ENCODE measurements at regions not wholly inside any gene's neighbourhood (a gene's known extent, or its start where the extent isn't known, plus 50 kb on each side); places are given as distances from the start of the nearest gene placed in this dataset.

DNA sequence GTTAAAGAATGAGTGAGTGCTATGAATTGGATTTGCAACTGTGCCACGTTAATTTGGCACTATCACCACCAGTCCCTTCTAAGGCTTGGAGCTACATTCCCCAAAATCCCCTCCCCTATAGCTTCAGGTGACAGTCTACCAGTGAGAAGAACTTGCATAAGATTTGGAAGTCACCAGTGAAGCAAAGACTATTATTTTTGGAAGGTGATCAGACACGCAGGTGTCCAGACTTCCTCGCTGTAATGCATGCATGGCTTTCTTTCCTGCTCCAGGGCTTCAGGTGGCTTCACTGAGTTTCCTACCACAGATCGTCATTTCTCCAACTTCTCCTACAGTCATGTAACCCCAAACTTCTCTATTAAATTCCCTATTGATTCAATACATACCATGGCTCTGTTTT lies 61.4 kb downstream of the SLC41A2 start:
- Histone ChIP-seq H4K20me1 (ENCODE audit: insufficient read depth, low read length) (no peaks in the 10 kb centered on the region), H3K9ac (ENCODE audit: insufficient read depth, low read length, poor library complexity, severe bottlenecking) (no peak overlapping the region), H2AFZ (ENCODE audit: insufficient read depth, low read depth, low read length, poor library complexity, severe bottlenecking) (no peak overlapping the region), H3K79me2 (ENCODE audit: insufficient read depth, low read length) (no peaks in the 10 kb centered on the region), H3K4me3 (replicated peaks in 1 of 3; ENCODE audit: low read depth in 2 of 3, low read length in 3 of 3) (no peak overlapping the region), H3K4me1 (ENCODE audit: control insufficient read depth in 1 of 2, insufficient read depth in 2 of 2, low read length in 2 of 2) (no peaks in the 10 kb centered on the region), H3K4me2 (replicated peaks; ENCODE audit: extremely low read depth, low read length, poor library complexity, severe bottlenecking) (no peak overlapping the region), H3K9me3 (replicated peaks in 1 of 2; ENCODE audit: control insufficient read depth in 1 of 2, insufficient read depth in 1 of 2, low read length in 2 of 2) (no peaks in the 10 kb centered on the region), H3K36me3 (replicated peaks in 1 of 2; ENCODE audit: control insufficient read depth in 1 of 2, insufficient read depth in 2 of 2, low read length in 2 of 2) (no peaks in the 10 kb centered on the region), H3K27me3 (ENCODE audit: control insufficient read depth in 2 of 2, insufficient read depth in 2 of 2, low read length in 2 of 2) (no peaks in the 10 kb centered on the region), H3K27ac (ENCODE audit: low read depth in 1 of 2, low read length in 2 of 2) (no peak overlapping the region)
- intact Hi-C loops (cut with micrococcal nuclease): no loop called here
- H3K9me3 Mint-ChIP-seq: peaks cover 0 to 6% (median 3%) of the 10 kb centered on the region in 7 donors
- 94% methylated on average over 2 of the region's 4 CpGs for WGBS (ENCODE audit: insufficient coverage)
- DNase-seq: no peak
- no peak overlapping the region for H3K4me3 Mint-ChIP-seq
- H3K27me3 Mint-ChIP-seq (ENCODE audit: low read depth in 3 of 3): peaks cover 0 to 4% (median 0%) of the 10 kb centered on the region in 3 donors
- no peaks in the 10 kb centered on the region for H3K36me3 Mint-ChIP-seq
- no peaks in the 10 kb centered on the region for H3K4me1 Mint-ChIP-seq
- no peak for TF ChIP-seq CTCF (IDR thresholded peaks at IDR 0.05)
- no peak overlapping the region for H3K27ac Mint-ChIP-seq

DNA sequence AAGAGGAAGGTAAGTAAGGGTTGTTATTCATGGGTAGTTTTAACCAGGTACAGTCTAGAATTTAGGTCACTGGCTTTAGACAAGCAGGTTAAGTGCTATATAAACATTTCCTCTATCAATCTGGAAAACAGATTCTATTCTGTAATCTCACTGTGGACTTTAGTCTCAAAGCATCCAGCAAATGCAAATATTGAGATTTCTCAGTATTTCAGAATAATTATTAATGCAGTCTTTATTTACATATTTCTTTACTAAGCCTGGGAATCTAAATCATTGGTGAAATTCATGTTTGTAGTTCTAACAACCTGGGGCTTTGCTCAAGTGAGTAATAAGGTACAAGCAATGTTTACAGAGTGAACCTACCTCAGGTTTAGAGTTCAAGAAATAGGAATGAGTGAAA lies 61.9 kb downstream of the SLC41A2 start:
- no peak for DNase-seq
- no peak overlapping the region for H3K27ac ChIP-seq (ENCODE audit: low read depth in 1 of 2, low read length in 2 of 2)
- no peak overlapping the region for H3K4me3 Mint-ChIP-seq
- H3K4me1 ChIP-seq (ENCODE audit: control insufficient read depth in 1 of 2, insufficient read depth in 2 of 2, low read length in 2 of 2): no peaks in the 10 kb centered on the region
- intact Hi-C loops (cut with micrococcal nuclease): no loop called here
- no peak overlapping the region for H2AFZ ChIP-seq (ENCODE audit: insufficient read depth, low read depth, low read length, poor library complexity, severe bottlenecking)
- no peak for TF ChIP-seq CTCF (IDR thresholded peaks at IDR 0.05)
- peaks cover 0 to 6% (median 3%) of the 10 kb centered on the region in 7 donors for H3K9me3 Mint-ChIP-seq
- no peak overlapping the region for H3K27ac Mint-ChIP-seq
- no peaks in the 10 kb centered on the region for H3K9me3 ChIP-seq (replicated peaks in 1 of 2; ENCODE audit: control insufficient read depth in 1 of 2, insufficient read depth in 1 of 2, low read length in 2 of 2)
- no peaks in the 10 kb centered on the region for H3K36me3 ChIP-seq (replicated peaks in 1 of 2; ENCODE audit: control insufficient read depth in 1 of 2, insufficient read depth in 2 of 2, low read length in 2 of 2)
- no peak overlapping the region for H3K4me2 ChIP-seq (replicated peaks; ENCODE audit: extremely low read depth, low read length, poor library complexity, severe bottlenecking)
- no peak overlapping the region for H3K9ac ChIP-seq (ENCODE audit: insufficient read depth, low read length, poor library complexity, severe bottlenecking)
- no peaks in the 10 kb centered on the region for H3K79me2 ChIP-seq (ENCODE audit: insufficient read depth, low read length)
- peaks cover 0 to 4% (median 0%) of the 10 kb centered on the region in 3 donors for H3K27me3 Mint-ChIP-seq (ENCODE audit: low read depth in 3 of 3)
- no peaks in the 10 kb centered on the region for H3K27me3 ChIP-seq (ENCODE audit: control insufficient read depth in 2 of 2, insufficient read depth in 2 of 2, low read length in 2 of 2)
- H4K20me1 ChIP-seq (ENCODE audit: insufficient read depth, low read length): no peaks in the 10 kb centered on the region
- no peaks in the 10 kb centered on the region for H3K4me1 Mint-ChIP-seq
- no peak overlapping the region for H3K4me3 ChIP-seq (replicated peaks in 1 of 3; ENCODE audit: low read depth in 2 of 3, low read length in 3 of 3)
- no peaks in the 10 kb centered on the region for H3K36me3 Mint-ChIP-seq
